ENCODE measurements at regions not wholly inside any gene's neighbourhood (a gene's known extent, or its start where the extent isn't known, plus 50 kb on each side); places are given as distances from the start of the nearest gene placed in this dataset.

DNA sequence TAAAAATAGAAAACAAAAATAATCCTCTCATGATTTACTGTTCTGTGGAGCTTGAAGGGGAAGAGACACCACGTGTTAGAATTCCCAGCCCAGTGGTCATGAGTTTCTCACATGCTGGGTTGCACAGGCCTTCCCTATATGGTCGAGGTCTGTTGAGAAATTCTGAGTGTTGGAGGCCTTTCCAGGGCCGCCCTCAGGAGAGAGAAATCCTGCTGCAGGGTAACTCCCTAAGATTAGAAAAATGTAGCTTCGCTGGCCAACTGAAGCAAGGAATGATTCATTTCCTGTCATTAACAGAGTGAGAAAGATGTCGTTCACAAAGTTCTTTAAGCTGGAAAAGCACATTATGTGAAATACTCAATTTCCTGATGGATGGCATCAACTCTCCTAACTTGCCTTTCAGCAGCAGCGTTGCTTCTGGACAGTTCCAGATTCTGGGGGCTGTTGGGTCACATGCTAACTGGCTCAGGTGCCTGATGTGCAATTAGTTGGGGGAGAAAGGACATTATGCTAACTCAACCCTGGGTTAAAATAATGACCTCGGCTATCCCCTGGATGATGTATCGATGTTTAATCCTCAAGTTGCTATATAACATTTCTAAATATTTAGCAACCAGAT is 104.8 kb upstream of the CD180 start:
- no peak overlapping the region for H3K27ac ChIP-seq
- H3F3A ChIP-seq (ENCODE audit: low read depth): no peaks in the 10 kb centered on the region
- Mint-ChIP-seq H3K27ac (no peak overlapping the region), H3K4me1 (peaks cover 15% of the 10 kb centered on the region), H3K9me3 (peaks cover 4% of the 10 kb centered on the region), H3K27me3 (ENCODE audit: insufficient read depth, low read depth) (peaks cover 11% of the 10 kb centered on the region), H3K4me3 (no peak overlapping the region), H3K36me3 (peaks cover 5% of the 10 kb centered on the region)
- H3K4me2 ChIP-seq: no peak overlapping the region
- no peaks in the 10 kb centered on the region for H3K27me3 ChIP-seq
- no peak overlapping the region for H3K9ac ChIP-seq
- H3K9me3 ChIP-seq (ENCODE audit: low read depth): no peaks in the 10 kb centered on the region
- H3K4me1 ChIP-seq: no peaks in the 10 kb centered on the region
- no peak overlapping the region for H2AFZ ChIP-seq (replicated peaks)
- no peaks in the 10 kb centered on the region for H3K79me2 ChIP-seq (ENCODE audit: low read depth)
- TF ChIP-seq EZH2phosphoT487 (IDR thresholded peaks at IDR 0.05) (no peak), EZH2 (IDR thresholded peaks at IDR 0.05) (no peak)
- TF ChIP-seq, protein P1, sequence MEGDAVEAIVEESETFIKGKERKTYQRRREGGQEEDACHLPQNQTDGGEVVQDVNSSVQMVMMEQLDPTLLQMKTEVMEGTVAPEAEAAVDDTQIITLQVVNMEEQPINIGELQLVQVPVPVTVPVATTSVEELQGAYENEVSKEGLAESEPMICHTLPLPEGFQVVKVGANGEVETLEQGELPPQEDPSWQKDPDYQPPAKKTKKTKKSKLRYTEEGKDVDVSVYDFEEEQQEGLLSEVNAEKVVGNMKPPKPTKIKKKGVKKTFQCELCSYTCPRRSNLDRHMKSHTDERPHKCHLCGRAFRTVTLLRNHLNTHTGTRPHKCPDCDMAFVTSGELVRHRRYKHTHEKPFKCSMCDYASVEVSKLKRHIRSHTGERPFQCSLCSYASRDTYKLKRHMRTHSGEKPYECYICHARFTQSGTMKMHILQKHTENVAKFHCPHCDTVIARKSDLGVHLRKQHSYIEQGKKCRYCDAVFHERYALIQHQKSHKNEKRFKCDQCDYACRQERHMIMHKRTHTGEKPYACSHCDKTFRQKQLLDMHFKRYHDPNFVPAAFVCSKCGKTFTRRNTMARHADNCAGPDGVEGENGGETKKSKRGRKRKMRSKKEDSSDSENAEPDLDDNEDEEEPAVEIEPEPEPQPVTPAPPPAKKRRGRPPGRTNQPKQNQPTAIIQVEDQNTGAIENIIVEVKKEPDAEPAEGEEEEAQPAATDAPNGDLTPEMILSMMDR (IDR thresholded peaks at IDR 0.05): no peak
- H3K4me3 ChIP-seq: no peak overlapping the region
- no peak for DNase-seq (ENCODE audit: low spot score)
- no peaks in the 10 kb centered on the region for H4K20me1 ChIP-seq (ENCODE audit: low read depth)
- no peaks in the 10 kb centered on the region for H3K36me3 ChIP-seq

DNA sequence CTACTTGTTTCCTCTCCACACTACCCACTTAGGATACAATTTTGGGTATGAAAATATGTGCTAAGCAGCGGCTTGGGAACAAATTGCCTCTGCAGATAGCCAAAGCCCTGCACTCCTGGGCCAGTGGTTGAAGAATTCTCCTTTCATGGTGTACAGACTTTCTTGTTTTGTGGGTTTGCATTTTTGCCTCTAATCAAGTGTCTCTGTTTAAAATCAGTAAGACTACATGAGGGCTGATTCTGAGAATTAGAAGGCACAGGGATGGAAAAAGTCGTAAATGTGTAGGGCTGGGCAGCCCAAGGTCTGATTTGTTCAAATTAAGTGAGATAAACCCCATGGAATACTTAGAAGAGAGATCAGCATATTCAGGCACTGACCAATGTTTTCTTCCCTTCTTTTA is 103.7 kb upstream of the CD180 start:
- H3K4me1 Mint-ChIP-seq: peaks cover 11% of the 10 kb centered on the region
- Histone ChIP-seq H3F3A (ENCODE audit: low read depth) (no peaks in the 10 kb centered on the region), H3K27me3 (no peaks in the 10 kb centered on the region), H3K27ac (no peak overlapping the region), H2AFZ (replicated peaks) (peak overlapping the region; percentile 86), H3K79me2 (ENCODE audit: low read depth) (no peaks in the 10 kb centered on the region), H3K9ac (no peak overlapping the region), H4K20me1 (ENCODE audit: low read depth) (no peaks in the 10 kb centered on the region), H3K4me3 (no peak overlapping the region), H3K4me2 (no peak overlapping the region), H3K9me3 (ENCODE audit: low read depth) (no peaks in the 10 kb centered on the region), H3K4me1 (no peaks in the 10 kb centered on the region), H3K36me3 (no peaks in the 10 kb centered on the region)
- no peak overlapping the region for H3K4me3 Mint-ChIP-seq
- H3K9me3 Mint-ChIP-seq: peaks cover 1% of the 10 kb centered on the region
- peaks cover 7% of the 10 kb centered on the region for H3K27me3 Mint-ChIP-seq (ENCODE audit: insufficient read depth, low read depth)
- no peak for DNase-seq (ENCODE audit: low spot score)
- no peak overlapping the region for H3K27ac Mint-ChIP-seq
- TF ChIP-seq, protein P1 (IDR thresholded peaks at IDR 0.05): no peak
- TF ChIP-seq EZH2phosphoT487 (IDR thresholded peaks at IDR 0.05) (no peak), EZH2 (IDR thresholded peaks at IDR 0.05) (no peak)
- peaks cover 4% of the 10 kb centered on the region for H3K36me3 Mint-ChIP-seq

DNA sequence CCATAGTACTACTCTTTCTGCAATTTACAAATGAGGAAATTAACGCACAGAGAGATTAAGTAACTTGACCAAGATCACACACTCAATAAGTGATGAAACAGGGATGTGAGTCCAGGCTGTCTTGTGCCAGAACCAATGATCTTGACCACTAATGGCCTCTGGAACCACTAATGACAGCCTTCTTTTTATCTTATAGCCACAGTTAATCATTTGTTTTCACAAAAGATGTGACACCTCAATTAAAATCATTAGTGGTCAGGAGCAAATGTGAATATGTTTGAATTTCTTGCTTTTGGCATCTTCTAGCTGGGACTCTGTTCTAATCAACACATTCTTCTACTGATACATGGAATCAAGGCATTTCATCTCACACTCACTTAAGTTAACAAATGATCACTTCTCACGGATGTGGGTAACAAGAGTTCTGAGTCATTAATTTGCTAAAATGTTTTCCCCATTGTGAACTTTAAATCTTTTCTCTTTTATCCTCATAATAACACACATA is 102.7 kb upstream of the CD180 start:
- H3K4me3 ChIP-seq: no peak overlapping the region
- Mint-ChIP-seq H3K27ac (no peak overlapping the region), H3K4me3 (no peak overlapping the region), H3K4me1 (peaks cover 12% of the 10 kb centered on the region), H3K27me3 (ENCODE audit: insufficient read depth, low read depth) (peaks cover 10% of the 10 kb centered on the region), H3K9me3 (peaks cover 3% of the 10 kb centered on the region), H3K36me3 (no peaks in the 10 kb centered on the region)
- no peaks in the 10 kb centered on the region for H3K36me3 ChIP-seq
- no peaks in the 10 kb centered on the region for H3F3A ChIP-seq (ENCODE audit: low read depth)
- H3K9ac ChIP-seq: no peak overlapping the region
- no peaks in the 10 kb centered on the region for H4K20me1 ChIP-seq (ENCODE audit: low read depth)
- H3K27ac ChIP-seq: no peak overlapping the region
- H2AFZ ChIP-seq (replicated peaks): no peak overlapping the region
- H3K79me2 ChIP-seq (ENCODE audit: low read depth): no peaks in the 10 kb centered on the region
- no peaks in the 10 kb centered on the region for H3K27me3 ChIP-seq
- no peak for DNase-seq (ENCODE audit: low spot score)
- TF ChIP-seq EZH2 (IDR thresholded peaks at IDR 0.05): no peak
- no peak overlapping the region for H3K4me2 ChIP-seq
- no peaks in the 10 kb centered on the region for H3K4me1 ChIP-seq
- no peaks in the 10 kb centered on the region for H3K9me3 ChIP-seq (ENCODE audit: low read depth)

DNA sequence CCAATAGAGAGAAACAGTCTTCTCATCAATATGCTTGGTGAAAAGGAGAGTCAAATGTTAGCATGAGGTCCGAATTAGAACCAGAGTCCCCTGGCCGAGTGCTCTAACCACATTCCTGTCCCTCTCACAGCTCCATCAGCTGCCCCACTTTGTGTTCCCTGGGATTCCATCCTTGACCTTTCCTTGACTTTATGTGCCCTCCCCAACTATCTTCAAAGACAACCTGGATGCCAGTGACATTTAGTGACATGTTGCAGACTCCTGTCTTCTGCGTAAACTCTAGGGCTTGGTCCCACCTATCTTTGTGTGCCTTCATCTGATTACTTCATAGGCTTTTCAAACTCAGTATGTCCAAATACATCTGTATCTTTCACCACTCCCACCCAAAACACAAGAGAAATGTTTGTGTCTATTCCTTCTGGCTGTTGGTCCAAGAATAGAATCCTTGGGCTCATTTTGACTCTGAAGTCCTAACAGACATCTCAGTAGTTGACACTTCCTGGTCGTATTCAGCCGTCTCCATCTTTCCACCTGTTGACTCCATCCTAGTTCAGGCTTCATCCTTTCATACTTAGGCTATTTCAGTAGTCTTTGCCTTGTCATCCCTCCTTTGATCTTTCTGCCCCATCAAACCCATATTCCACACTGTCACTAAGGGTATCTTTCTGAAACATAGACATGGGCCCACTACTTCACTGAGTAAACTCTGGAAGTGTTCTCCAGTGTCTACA is 101.4 kb upstream of the CD180 start:
- no peak for DNase-seq (ENCODE audit: low spot score)
- no peak overlapping the region for H3K27ac ChIP-seq
- no peaks in the 10 kb centered on the region for H4K20me1 ChIP-seq (ENCODE audit: low read depth)
- H3K27ac Mint-ChIP-seq: no peak overlapping the region
- peaks cover 10% of the 10 kb centered on the region for H3K27me3 Mint-ChIP-seq (ENCODE audit: insufficient read depth, low read depth)
- no peaks in the 10 kb centered on the region for H3K27me3 ChIP-seq
- no peak overlapping the region for H2AFZ ChIP-seq (replicated peaks)
- H3K9me3 Mint-ChIP-seq: peaks cover 3% of the 10 kb centered on the region
- no peak overlapping the region for H3K4me2 ChIP-seq
- H3K4me1 Mint-ChIP-seq: peaks cover 22% of the 10 kb centered on the region
- no peak overlapping the region for H3K9ac ChIP-seq
- no peaks in the 10 kb centered on the region for H3K36me3 ChIP-seq
- H3K4me3 ChIP-seq: no peak overlapping the region
- TF ChIP-seq, protein P1 (IDR thresholded peaks at IDR 0.05): no peak
- TF ChIP-seq EZH2 (IDR thresholded peaks at IDR 0.05) (no peak), EZH2phosphoT487 (IDR thresholded peaks at IDR 0.05) (no peak)
- H3K36me3 Mint-ChIP-seq: no peaks in the 10 kb centered on the region
- no peaks in the 10 kb centered on the region for H3K9me3 ChIP-seq (ENCODE audit: low read depth)
- no peak overlapping the region for H3K4me3 Mint-ChIP-seq
- H3F3A ChIP-seq (ENCODE audit: low read depth): no peaks in the 10 kb centered on the region
- no peaks in the 10 kb centered on the region for H3K4me1 ChIP-seq
- no peaks in the 10 kb centered on the region for H3K79me2 ChIP-seq (ENCODE audit: low read depth)

All from neural progenitor cell (in vitro differentiated cells).